Osteoblast (primary cell): ENCODE measurements at regions not wholly inside any gene's neighbourhood (a gene's known extent, or its start where the extent isn't known, plus 50 kb on each side); places are given as distances from the start of the nearest gene placed in this dataset.
"Not testable (repeated sequence)": the region's sequence is repeated elsewhere in the genome, so short reads cannot be mapped to it uniquely, and the experiment has no call there.

ENCODE experiments used
- DNase-seq: peaks from one replicate; pipeline ENCODE4 v3.0.0; 2011; ENCODE audit warnings: low spot score, mixed read lengths; ENCODE audit not compliant: insufficient read length; ENCODE audit errors: missing footprints
- H2AFZ ChIP-seq: 2 replicates; pipeline ENCODE4 v1.6.0; 2011; ENCODE audit warnings: mild to moderate bottlenecking, low read length
- H3K27ac ChIP-seq: 2 replicates; pipeline ENCODE4 v1.5.1; 2011; ENCODE audit warnings: mild to moderate bottlenecking, low read depth, low read length, moderate library complexity
- H3K27me3 ChIP-seq: 2 replicates; pipeline ENCODE4 v1.6.0; 2012; ENCODE audit warnings: mild to moderate bottlenecking, control low read depth, inconsistent platforms, low read length, moderate library complexity; ENCODE audit not compliant: insufficient read depth
- H3K36me3 ChIP-seq: 2 replicates; pipeline ENCODE4 v1.5.1; 2011; ENCODE audit warnings: mild to moderate bottlenecking, low read length, control low read depth, moderate library complexity; ENCODE audit not compliant: insufficient read depth
- H3K4me1 ChIP-seq: 2 replicates; pipeline ENCODE4 v1.5.1; 2011; ENCODE audit warnings: mild to moderate bottlenecking, low read length, control low read depth, moderate library complexity; ENCODE audit not compliant: insufficient read depth
- H3K4me2 ChIP-seq: 2 replicates; pipeline ENCODE4 v1.6.0; 2011; ENCODE audit warnings: mild to moderate bottlenecking, low read length; ENCODE audit not compliant: insufficient read depth
- H3K4me3 ChIP-seq: fragments of 200-600 bp; sonication (generic); 3 replicates; pipeline ENCODE4 v1.5.1; 2012; ENCODE audit warnings: mild to moderate bottlenecking, low read length, inconsistent platforms; ENCODE audit not compliant: insufficient read depth
- H3K79me2 ChIP-seq: 2 replicates; pipeline ENCODE4 v1.6.0; 2012; ENCODE audit warnings: mild to moderate bottlenecking, low read length, control low read depth, inconsistent platforms; ENCODE audit not compliant: insufficient read depth
- H3K9me3 ChIP-seq: 2 replicates; pipeline ENCODE4 v1.5.1; 2011; ENCODE audit warnings: low read depth, low read length, control low read depth
- H4K20me1 ChIP-seq: 2 replicates; pipeline ENCODE4 v1.6.0; 2012; ENCODE audit warnings: mild to moderate bottlenecking, low read length, control low read depth; ENCODE audit not compliant: insufficient read depth
- TF ChIP-seq, protein P1 (sequence below): IDR thresholded peaks from 2 replicates; pipeline ENCODE4 v1.5.1; 2011; ENCODE audit warnings: mild to moderate bottlenecking, low read depth, low read length, moderate library complexity; ENCODE audit errors: extremely low read depth

GRCh38 chr7:118949031-118949430 lies 724.5 kb downstream of the ANKRD7 start:
- Histone ChIP-seq H3K27ac (no peak overlapping the region), H3K4me2 (no peak overlapping the region), H3K36me3 (no peaks in the 10 kb centered on the region)

GRCh38 chr7:118956285-118956684 lies 731.8 kb downstream of the ANKRD7 start:
- H3K36me3 ChIP-seq, H4K20me1 ChIP-seq, H3K27ac ChIP-seq, H3K27me3 ChIP-seq, H3K4me2 ChIP-seq, H3K4me3 ChIP-seq, H3K4me1 ChIP-seq, H2AFZ ChIP-seq, DNase-seq, H3K79me2 ChIP-seq, H3K9me3 ChIP-seq: not testable (repeated sequence)

More at GRCh38 chr7:118949031-118949430, 724.5 kb downstream of the ANKRD7 start:
- H3K27me3 ChIP-seq = no peaks in the 10 kb centered on the region
- TF ChIP-seq, protein P1, sequence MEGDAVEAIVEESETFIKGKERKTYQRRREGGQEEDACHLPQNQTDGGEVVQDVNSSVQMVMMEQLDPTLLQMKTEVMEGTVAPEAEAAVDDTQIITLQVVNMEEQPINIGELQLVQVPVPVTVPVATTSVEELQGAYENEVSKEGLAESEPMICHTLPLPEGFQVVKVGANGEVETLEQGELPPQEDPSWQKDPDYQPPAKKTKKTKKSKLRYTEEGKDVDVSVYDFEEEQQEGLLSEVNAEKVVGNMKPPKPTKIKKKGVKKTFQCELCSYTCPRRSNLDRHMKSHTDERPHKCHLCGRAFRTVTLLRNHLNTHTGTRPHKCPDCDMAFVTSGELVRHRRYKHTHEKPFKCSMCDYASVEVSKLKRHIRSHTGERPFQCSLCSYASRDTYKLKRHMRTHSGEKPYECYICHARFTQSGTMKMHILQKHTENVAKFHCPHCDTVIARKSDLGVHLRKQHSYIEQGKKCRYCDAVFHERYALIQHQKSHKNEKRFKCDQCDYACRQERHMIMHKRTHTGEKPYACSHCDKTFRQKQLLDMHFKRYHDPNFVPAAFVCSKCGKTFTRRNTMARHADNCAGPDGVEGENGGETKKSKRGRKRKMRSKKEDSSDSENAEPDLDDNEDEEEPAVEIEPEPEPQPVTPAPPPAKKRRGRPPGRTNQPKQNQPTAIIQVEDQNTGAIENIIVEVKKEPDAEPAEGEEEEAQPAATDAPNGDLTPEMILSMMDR = no peak
- H2AFZ ChIP-seq = no peak overlapping the region
- H3K79me2 ChIP-seq = no peaks in the 10 kb centered on the region
- H3K4me3 ChIP-seq = no peak overlapping the region
- DNase-seq = no peak
- H3K4me1 ChIP-seq = no peaks in the 10 kb centered on the region
- H3K9me3 ChIP-seq = no peaks in the 10 kb centered on the region
- no peaks in the 10 kb centered on the region for H4K20me1 ChIP-seq

DNA sequence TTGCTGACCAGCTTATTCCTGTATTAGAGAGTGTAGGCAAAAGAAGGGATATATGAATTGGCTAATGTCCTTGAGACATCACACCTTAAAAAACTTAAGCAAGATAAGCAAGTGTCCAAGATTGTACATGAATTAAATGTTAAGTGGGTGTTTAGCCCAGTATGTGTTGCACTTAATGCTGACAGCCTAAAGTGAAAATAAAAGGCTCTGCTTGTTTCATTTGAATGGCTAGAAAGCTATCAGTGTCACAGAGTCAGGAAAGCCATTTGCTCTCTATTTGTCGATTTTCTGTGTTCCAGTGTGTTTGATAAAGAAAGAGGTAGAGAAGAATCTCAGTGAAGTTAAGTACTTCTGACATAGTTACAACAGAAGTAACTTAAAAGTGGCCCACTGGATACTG lies 744.9 kb downstream of the ANKRD7 start:
- Histone ChIP-seq H4K20me1 (no peaks in the 10 kb centered on the region), H3K27me3 (no peaks in the 10 kb centered on the region), H3K4me2 (no peak overlapping the region), H3K27ac (no peak overlapping the region), H3K9me3 (no peaks in the 10 kb centered on the region), H3K79me2 (no peaks in the 10 kb centered on the region), H3K4me3 (no peak overlapping the region), H3K4me1 (no peaks in the 10 kb centered on the region), H2AFZ (no peak overlapping the region), H3K36me3 (no peaks in the 10 kb centered on the region)
- DNase-seq = no peak
- TF ChIP-seq, protein P1 = no peak

- H3K36me3 ChIP-seq = no peaks in the 10 kb centered on the region
- no peaks in the 10 kb centered on the region for H3K4me1 ChIP-seq
- H3K79me2 ChIP-seq = no peaks in the 10 kb centered on the region
- H3K27me3 ChIP-seq = no peaks in the 10 kb centered on the region
- no peaks in the 10 kb centered on the region for H3K9me3 ChIP-seq
- TF ChIP-seq, protein P1 = no peak
- no peak overlapping the region for H3K27ac ChIP-seq
- no peak overlapping the region for H2AFZ ChIP-seq
- H3K4me3 ChIP-seq = no peak overlapping the region
- H4K20me1 ChIP-seq = no peaks in the 10 kb centered on the region
- H3K4me2 ChIP-seq = no peak overlapping the region
- DNase-seq = no peak
These were observed 747.2 kb downstream of the ANKRD7 start for GRCh38 chr7:118971706-118972105.
